MM.1S (cell line): ENCODE measurements at regions not wholly inside any gene's neighbourhood (a gene's known extent, or its start where the extent isn't known, plus 50 kb on each side); places are given as distances from the start of the nearest gene placed in this dataset.
"Not testable (repeated sequence)": the region's sequence is repeated elsewhere in the genome, so short reads cannot be mapped to it uniquely, and the experiment has no call there.

Experiments
- DNase-seq: peaks from one replicate; pipeline ENCODE4 v3.0.0-alpha.2; 2015
- H2AFZ ChIP-seq: fragments of 300-600 bp; sonication (generic); 2 replicates; pipeline ENCODE4 v1.6.0; 2016; ENCODE audit warnings: antibody characterized with exemption, low read length
- H3F3A ChIP-seq: fragments of 300-600 bp; sonication (generic); 2 replicates; pipeline ENCODE4 v1.6.1; 2016; ENCODE audit warnings: mild to moderate bottlenecking, antibody characterized with exemption, low read length, moderate library complexity, mixed read lengths; ENCODE audit not compliant: insufficient read depth
- H3K27ac ChIP-seq: fragments of 300-600 bp; sonication (generic); 2 replicates; pipeline ENCODE4 v1.5.1; 2016; ENCODE audit warnings: mild to moderate bottlenecking, low read length
- H3K27me3 ChIP-seq: fragments of 300-600 bp; sonication (generic); replicated peaks from 2 replicates; pipeline ENCODE4 v1.6.0; 2016; ENCODE audit warnings: low read length; ENCODE audit not compliant: insufficient read depth
- H3K36me3 ChIP-seq: fragments of 300-600 bp; sonication (generic); replicated peaks from 2 replicates; pipeline ENCODE4 v1.6.1; 2016; ENCODE audit warnings: mild to moderate bottlenecking, low read length, mixed read lengths; ENCODE audit not compliant: insufficient read depth
- H3K4me1 ChIP-seq: fragments of 300-600 bp; sonication (generic); 2 replicates; pipeline ENCODE4 v1.6.1; 2016; ENCODE audit warnings: low read length, mixed read lengths
- H3K4me2 ChIP-seq: fragments of 300-600 bp; sonication (generic); 2 replicates; pipeline ENCODE4 v1.6.0; 2016; ENCODE audit warnings: low read depth, low read length
- H3K4me3 ChIP-seq: fragments of 300-600 bp; sonication (generic); 2 replicates; pipeline ENCODE4 v1.5.1; 2016; ENCODE audit warnings: low read length, mixed read lengths
- H3K79me2 ChIP-seq: fragments of 300-600 bp; sonication (generic); 2 replicates; pipeline ENCODE4 v1.6.1; 2016; ENCODE audit warnings: mixed run types, low read length, mixed read lengths
- H3K9ac ChIP-seq: fragments of 300-600 bp; sonication (generic); 2 replicates; pipeline ENCODE4 v1.6.1; 2016; ENCODE audit warnings: low read length, mixed read lengths
- H3K9me2 ChIP-seq: fragments of 300-600 bp; sonication (generic); replicated peaks from 2 replicates; pipeline ENCODE4 v1.6.1; 2016; ENCODE audit warnings: mild to moderate bottlenecking, low read length, mixed read lengths; ENCODE audit not compliant: insufficient read depth
- H3K9me3 ChIP-seq: fragments of 300-600 bp; sonication (generic); replicated peaks from 2 replicates; pipeline ENCODE4 v1.6.1; 2016; ENCODE audit warnings: mild to moderate bottlenecking, low read length, mixed read lengths; ENCODE audit not compliant: insufficient read depth
- H4K20me1 ChIP-seq: fragments of 300-600 bp; sonication (generic); 2 replicates; pipeline ENCODE4 v1.6.1; 2016; ENCODE audit warnings: mild to moderate bottlenecking, low read length, moderate library complexity, mixed read lengths; ENCODE audit not compliant: insufficient read depth

GRCh38 chr17:43299300-43300076 is 65.7 kb upstream of the RNU2-1 start:
- H3K79me2 ChIP-seq, H3K9me2 ChIP-seq, H4K20me1 ChIP-seq, DNase-seq, H2AFZ ChIP-seq, H3K4me3 ChIP-seq, H3K36me3 ChIP-seq, H3K27me3 ChIP-seq, H3K27ac ChIP-seq, H3K9ac ChIP-seq, H3F3A ChIP-seq, H3K4me1 ChIP-seq, H3K9me3 ChIP-seq, H3K4me2 ChIP-seq: not testable (repeated sequence)

GRCh38 chr17:43289670-43290069 is 55.9 kb upstream of the RNU2-1 start:
- H3K9me3 ChIP-seq, H3F3A ChIP-seq, H3K27ac ChIP-seq, H3K9ac ChIP-seq, H4K20me1 ChIP-seq, H3K9me2 ChIP-seq, H3K79me2 ChIP-seq, DNase-seq, H3K4me2 ChIP-seq, H3K4me3 ChIP-seq, H2AFZ ChIP-seq, H3K27me3 ChIP-seq, H3K4me1 ChIP-seq, H3K36me3 ChIP-seq: not testable (repeated sequence)

DNA sequence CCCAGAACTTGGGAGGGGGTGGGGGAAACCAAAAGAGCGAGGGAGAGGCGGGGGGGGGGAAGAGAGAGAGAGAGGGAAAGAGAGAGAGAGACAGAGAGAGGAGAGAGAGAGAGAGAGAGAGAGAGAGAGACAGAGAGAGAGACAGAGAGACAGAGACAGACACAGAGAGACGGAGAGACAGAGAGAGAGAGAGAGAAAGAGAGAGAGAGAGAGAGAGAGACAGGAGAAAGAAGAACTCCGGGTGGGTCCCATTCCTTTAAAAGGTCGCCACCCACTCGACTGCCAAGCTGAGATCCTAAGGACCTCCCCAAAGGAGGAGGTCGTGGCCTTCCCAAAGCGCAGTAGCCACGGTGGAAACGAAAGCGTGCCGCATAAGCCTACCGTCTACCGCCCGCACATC is 49.8 kb upstream of the RNU2-1 start:
- H3K9me3 ChIP-seq, H3K4me2 ChIP-seq, H2AFZ ChIP-seq, H4K20me1 ChIP-seq, H3K4me3 ChIP-seq, H3K27me3 ChIP-seq, H3K79me2 ChIP-seq, DNase-seq, H3K4me1 ChIP-seq, H3K9me2 ChIP-seq, H3K9ac ChIP-seq, H3F3A ChIP-seq, H3K36me3 ChIP-seq, H3K27ac ChIP-seq: not testable (repeated sequence)
